ENCODE measurements at regions not wholly inside any gene's neighbourhood (a gene's known extent, or its start where the extent isn't known, plus 50 kb on each side); places are given as distances from the start of the nearest gene placed in this dataset.
"Not testable (repeated sequence)": the region's sequence is repeated elsewhere in the genome, so short reads cannot be mapped to it uniquely, and the experiment has no call there.

DNA sequence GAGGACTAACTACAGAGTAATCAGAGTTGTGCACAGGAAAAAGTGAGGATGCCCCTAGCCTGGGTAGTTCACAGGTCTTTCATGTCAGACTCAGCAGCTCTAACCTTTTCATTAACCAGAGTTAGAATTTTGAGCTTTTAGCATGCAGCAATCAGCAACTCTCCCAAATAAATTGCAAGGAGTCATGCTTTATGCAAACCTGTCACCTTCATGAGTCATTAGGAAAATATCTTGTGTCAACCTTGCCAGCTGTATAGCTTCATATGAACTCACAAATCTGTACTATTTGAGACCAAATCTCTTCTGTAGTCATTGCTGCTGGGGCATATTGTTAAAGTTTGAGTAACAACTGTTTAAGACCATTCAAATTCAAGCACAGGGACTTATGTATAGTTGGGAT is 382.3 kb upstream of the NT5C1B start:
- no peak for DNase-seq
- TF ChIP-seq CTCF (IDR thresholded peaks at IDR 0.05) = no peak
- Mint-ChIP-seq H3K4me1 (peaks cover 19% of the 10 kb centered on the region), H3K27me3 (ENCODE audit: low read depth, poor library complexity) (peaks cover 7% of the 10 kb centered on the region), H3K27ac (no peak overlapping the region), H3K4me3 (no peak overlapping the region), H3K9me3 (peaks cover 6% of the 10 kb centered on the region), H3K36me3 (ENCODE audit: low read depth) (peaks cover 7% of the 10 kb centered on the region)

GRCh38 chr2:18971069-18971378 is 381.7 kb upstream of the NT5C1B start:
- no peak for TF ChIP-seq CTCF (IDR thresholded peaks at IDR 0.05)
- H3K27me3 Mint-ChIP-seq (ENCODE audit: low read depth, poor library complexity) = peaks cover 7% of the 10 kb centered on the region
- no peak overlapping the region for H3K27ac Mint-ChIP-seq
- peaks cover 7% of the 10 kb centered on the region for H3K36me3 Mint-ChIP-seq (ENCODE audit: low read depth)
- H3K4me1 Mint-ChIP-seq = peaks cover 13% of the 10 kb centered on the region
- peaks cover 6% of the 10 kb centered on the region for H3K9me3 Mint-ChIP-seq
- no peak for DNase-seq
- no peak overlapping the region for H3K4me3 Mint-ChIP-seq

DNA sequence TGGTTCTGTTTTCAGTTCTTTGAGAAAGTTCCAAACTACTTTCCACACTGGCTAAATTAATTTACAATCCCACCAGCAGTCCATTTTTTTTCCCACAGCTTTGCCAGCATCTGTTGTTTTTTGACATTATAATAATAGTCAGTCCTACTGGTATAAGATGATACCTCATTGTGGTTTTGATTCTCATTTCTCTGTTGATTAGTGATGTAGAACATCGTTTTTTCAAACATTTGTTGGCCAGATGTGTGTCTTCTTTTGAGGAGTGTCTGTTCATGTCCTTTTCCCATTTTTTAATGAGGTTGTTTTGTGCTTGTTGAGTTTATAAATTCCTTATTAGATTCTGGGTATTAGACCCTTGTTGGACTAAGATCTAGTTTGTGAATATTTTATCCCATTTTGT is 376.8 kb upstream of the NT5C1B start:
- H3K36me3 Mint-ChIP-seq (ENCODE audit: low read depth) = peaks cover 19% of the 10 kb centered on the region
- no peak overlapping the region for H3K4me3 Mint-ChIP-seq
- TF ChIP-seq CTCF (IDR thresholded peaks at IDR 0.05) = no peak
- H3K9me3 Mint-ChIP-seq = peaks cover 28% of the 10 kb centered on the region
- H3K4me1 Mint-ChIP-seq = peaks cover 8% of the 10 kb centered on the region
- H3K27ac Mint-ChIP-seq = no peak overlapping the region
- no peak for DNase-seq
- no peaks in the 10 kb centered on the region for H3K27me3 Mint-ChIP-seq (ENCODE audit: low read depth, poor library complexity)

DNA sequence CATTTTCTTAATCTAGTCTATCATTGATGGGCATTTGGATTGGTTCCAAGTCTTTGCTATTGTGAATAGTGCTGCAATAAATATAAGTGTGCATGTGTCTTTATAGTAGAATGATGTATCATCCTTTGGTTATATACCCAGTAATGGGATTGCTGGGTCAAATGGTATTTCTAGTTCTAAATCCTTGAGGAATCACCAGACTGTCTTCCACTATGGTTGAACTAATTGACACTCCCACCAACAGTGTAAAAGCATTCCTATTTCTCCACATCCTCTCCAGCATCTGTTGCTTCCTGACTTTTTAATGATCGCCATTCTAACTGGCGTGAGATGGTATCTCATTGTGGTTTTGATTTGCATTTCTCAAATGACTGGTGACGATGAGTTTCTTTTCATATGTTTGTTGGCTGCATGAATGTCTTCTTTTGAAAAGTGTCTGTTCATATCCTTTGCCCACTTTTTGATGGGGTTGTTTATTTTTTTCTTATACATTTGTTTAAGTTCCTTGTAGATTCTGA is 374.4 kb upstream of the NT5C1B start:
- H3K4me3 Mint-ChIP-seq; H3K27ac Mint-ChIP-seq; H3K27me3 Mint-ChIP-seq (ENCODE audit: low read depth, poor library complexity): not testable (repeated sequence)

DNA sequence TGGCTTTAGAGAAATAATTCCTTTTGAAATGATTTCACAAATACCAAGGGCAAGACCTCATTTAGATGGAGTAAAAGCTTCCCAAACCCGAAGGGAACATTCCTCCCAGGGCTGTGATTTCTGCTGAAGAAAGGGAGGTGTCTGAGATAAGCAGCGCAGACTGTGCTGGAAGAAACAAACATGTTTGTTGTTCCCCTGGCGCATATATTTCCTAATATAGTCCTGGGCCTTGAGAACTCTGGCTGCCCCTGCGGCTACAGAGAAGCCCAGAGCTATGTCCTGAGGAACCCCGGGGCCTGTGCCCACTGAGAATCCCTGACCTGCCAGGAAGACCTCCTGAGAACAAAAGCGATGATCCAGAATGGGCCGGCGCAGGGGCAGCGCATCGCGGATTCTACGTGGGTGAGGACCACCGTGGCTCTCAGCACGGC is 372.6 kb upstream of the NT5C1B start:
- TF ChIP-seq CTCF (IDR thresholded peaks at IDR 0.05) = no peak
- no peaks in the 10 kb centered on the region for H3K27me3 Mint-ChIP-seq (ENCODE audit: low read depth, poor library complexity)
- H3K36me3 Mint-ChIP-seq (ENCODE audit: low read depth) = peaks cover 19% of the 10 kb centered on the region
- H3K9me3 Mint-ChIP-seq = peaks cover 28% of the 10 kb centered on the region
- DNase-seq = no peak
- H3K4me3 Mint-ChIP-seq = no peak overlapping the region
- H3K27ac Mint-ChIP-seq = no peak overlapping the region
- peaks cover 14% of the 10 kb centered on the region for H3K4me1 Mint-ChIP-seq

More for the DNA sequence above, 374.4 kb upstream of the NT5C1B start:
- peaks cover 19% of the 10 kb centered on the region for H3K36me3 Mint-ChIP-seq (ENCODE audit: low read depth)
- not testable (repeated sequence) for DNase-seq
- peaks cover 14% of the 10 kb centered on the region for H3K4me1 Mint-ChIP-seq
- H3K9me3 Mint-ChIP-seq = peaks cover 28% of the 10 kb centered on the region

DNA sequence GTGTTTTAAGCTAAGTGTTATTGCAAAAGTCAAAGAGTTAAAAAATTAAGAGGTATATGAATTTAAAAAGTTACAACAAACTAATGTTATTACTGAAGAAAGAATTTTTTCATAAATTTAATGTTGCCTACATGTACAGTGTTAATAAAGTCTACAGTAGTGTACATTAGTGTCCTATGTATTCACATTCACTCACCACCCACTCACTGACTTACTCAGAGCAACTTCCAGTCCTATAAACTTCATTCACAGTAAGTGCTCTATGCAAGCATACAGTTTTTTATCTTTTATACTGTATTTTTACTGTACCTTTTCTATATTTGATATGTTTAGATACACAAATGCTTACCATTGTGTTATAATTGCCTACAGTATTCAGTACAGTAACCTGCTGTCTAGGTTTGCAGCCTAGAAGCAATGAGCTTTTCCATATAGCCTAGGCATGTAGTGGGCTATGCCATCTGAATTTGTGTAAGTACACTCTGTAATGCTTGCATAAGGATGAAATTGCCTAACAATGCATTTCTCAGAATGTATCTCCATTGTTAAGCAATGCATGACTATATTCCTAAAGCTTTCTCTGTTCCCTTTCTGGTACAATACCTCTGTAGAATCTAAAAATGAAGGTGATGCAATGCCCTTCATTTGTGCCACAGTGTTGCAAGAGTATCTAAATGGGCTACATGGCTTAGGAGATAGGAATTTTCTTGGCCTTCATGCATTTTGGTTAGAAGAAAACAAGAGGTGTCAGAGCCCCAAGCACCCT is 370.8 kb upstream of the NT5C1B start:
- TF ChIP-seq CTCF (IDR thresholded peaks at IDR 0.05) = no peak
- Mint-ChIP-seq H3K4me3 (no peak overlapping the region), H3K27me3 (ENCODE audit: low read depth, poor library complexity) (peaks cover 6% of the 10 kb centered on the region), H3K9me3 (peaks cover 38% of the 10 kb centered on the region), H3K36me3 (ENCODE audit: low read depth) (peaks cover 18% of the 10 kb centered on the region), H3K4me1 (peaks cover 14% of the 10 kb centered on the region), H3K27ac (no peak overlapping the region)
- no peak for DNase-seq

All from nephron progenitor cell (in vitro differentiated cells).